Tibial artery (tissue), 4 donors: ENCODE measurements at regions not wholly inside any gene's neighbourhood (a gene's known extent, or its start where the extent isn't known, plus 50 kb on each side); places are given as distances from the start of the nearest gene placed in this dataset.

Experiments used
- DNase-seq, 2 donors: peaks; one replicate each; pipeline ENCODE4 v3.0.0-alpha.2; 2019
- H3K27ac ChIP-seq, 2 donors: fragments of 200-600 bp; sonication (generic) in 1 of 2; 1 replicate in 1 of 2; 2 replicates in 1 of 2; pipeline ENCODE4 v1.5.1; 2018 to 2019; ENCODE audit warnings: mild to moderate bottlenecking in 1 of 2
- H3K27me3 ChIP-seq, 2 donors: fragments of 200-600 bp; sonication (generic) in 1 of 2; one replicate each; pipeline versions ENCODE4 v1.5.1 to v1.6.0; 2016 to 2019
- H3K36me3 ChIP-seq, 3 donors: fragments of 200-600 bp; sonication (generic) in 2 of 3; one replicate each; pipeline ENCODE4 v1.5.1; 2016 to 2019; ENCODE audit warnings: mild to moderate bottlenecking in 2 of 3
- H3K4me1 ChIP-seq, 4 donors: fragments of 200-600 bp; sonication (generic) in 2 of 4; 1 replicate in 3 of 4; 2 replicates in 1 of 4; pipeline ENCODE4 v1.5.1; 2016 to 2019
- H3K4me3 ChIP-seq, 2 donors: fragments of 200-600 bp; sonication (generic) in 1 of 2; 1 replicate in 1 of 2; 2 replicates in 1 of 2; pipeline ENCODE4 v1.5.1; 2018 to 2019; ENCODE audit warnings: mild to moderate bottlenecking in 2 of 2
- H3K9me3 ChIP-seq, 3 donors: fragments of 200-600 bp; sonication (generic) in 1 of 3; one replicate each; pipeline ENCODE4 v1.5.1; 2016 to 2019
- intact Hi-C: fragments of 100-400 bp; cut with DNase I; formaldehyde crosslinking; loops from one replicate; pipeline ENCODE4 v1.15.0; 2023; ENCODE audit warnings: low total_unique reads
- TF ChIP-seq, protein P1 (sequence below), 2 experiments: fragments of 200-600 bp in 1 of 2; fragments of 450-650 bp in 1 of 2; IDR thresholded peaks; one replicate each; pipeline ENCODE4 v1.5.1; 2017 to 2019; ENCODE audit warnings: antibody characterized with exemption in 2 of 2, mild to moderate bottlenecking in 1 of 2, moderate library complexity in 1 of 2

DNA sequence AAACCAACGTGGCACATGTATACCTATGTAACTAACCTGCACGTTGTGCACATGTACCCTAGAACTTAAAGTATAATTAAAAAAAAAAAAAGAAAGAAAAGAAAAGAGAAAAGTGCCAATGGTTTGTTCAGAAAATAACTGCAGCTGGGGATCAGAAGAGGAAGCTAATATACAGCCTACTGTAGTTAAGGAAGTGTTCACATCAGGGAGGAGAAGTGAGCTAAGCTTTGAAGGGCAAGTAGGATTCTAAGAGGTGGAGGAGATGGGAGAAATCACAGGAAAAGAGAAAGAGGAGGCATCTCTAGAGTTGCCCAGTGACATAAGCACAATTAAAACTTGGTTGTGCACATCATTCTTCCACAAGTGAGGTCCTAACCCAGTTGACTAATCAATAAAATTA, 214.4 kb upstream of the DTNBP1 start:
- no peak for DNase-seq
- Histone ChIP-seq H3K27ac (no peak overlapping the region), H3K9me3 (no peaks in the 10 kb centered on the region), H3K36me3 (no peaks in the 10 kb centered on the region), H3K4me3 (no peak overlapping the region), H3K4me1 (peaks cover 0 to 9% (median 0%) of the 10 kb centered on the region in 4 donors), H3K27me3 (no peaks in the 10 kb centered on the region)
- TF ChIP-seq, protein P1, sequence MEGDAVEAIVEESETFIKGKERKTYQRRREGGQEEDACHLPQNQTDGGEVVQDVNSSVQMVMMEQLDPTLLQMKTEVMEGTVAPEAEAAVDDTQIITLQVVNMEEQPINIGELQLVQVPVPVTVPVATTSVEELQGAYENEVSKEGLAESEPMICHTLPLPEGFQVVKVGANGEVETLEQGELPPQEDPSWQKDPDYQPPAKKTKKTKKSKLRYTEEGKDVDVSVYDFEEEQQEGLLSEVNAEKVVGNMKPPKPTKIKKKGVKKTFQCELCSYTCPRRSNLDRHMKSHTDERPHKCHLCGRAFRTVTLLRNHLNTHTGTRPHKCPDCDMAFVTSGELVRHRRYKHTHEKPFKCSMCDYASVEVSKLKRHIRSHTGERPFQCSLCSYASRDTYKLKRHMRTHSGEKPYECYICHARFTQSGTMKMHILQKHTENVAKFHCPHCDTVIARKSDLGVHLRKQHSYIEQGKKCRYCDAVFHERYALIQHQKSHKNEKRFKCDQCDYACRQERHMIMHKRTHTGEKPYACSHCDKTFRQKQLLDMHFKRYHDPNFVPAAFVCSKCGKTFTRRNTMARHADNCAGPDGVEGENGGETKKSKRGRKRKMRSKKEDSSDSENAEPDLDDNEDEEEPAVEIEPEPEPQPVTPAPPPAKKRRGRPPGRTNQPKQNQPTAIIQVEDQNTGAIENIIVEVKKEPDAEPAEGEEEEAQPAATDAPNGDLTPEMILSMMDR (IDR thresholded peaks at IDR 0.05) = no peak
- intact Hi-C loops = no loop called here

DNA sequence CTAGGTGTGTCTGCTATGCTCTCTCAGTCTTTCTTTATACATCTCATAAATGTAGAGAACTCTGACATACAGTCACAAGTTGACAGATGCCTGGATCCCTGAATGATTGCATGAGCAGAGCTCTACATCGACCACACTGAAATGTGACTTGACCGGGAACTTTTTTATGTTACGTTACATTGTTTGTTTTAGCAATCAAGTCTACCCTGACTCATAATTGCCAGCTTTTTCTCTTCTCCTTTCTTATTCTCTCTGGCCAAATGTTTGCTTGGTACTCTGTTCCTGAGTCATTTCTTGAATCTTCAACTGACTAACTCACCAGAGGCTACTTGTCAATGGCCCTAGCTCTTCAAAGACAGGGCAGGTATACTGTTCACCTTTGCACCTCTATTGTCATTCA, 213.6 kb upstream of the DTNBP1 start:
- no peak for DNase-seq
- no peaks in the 10 kb centered on the region for H3K36me3 ChIP-seq
- TF ChIP-seq, protein P1 (IDR thresholded peaks at IDR 0.05) = no peak
- H3K4me1 ChIP-seq = peaks cover 0 to 9% (median 0%) of the 10 kb centered on the region in 4 donors
- no peaks in the 10 kb centered on the region for H3K27me3 ChIP-seq
- intact Hi-C loops = no loop called here
- H3K4me3 ChIP-seq = no peak overlapping the region
- H3K9me3 ChIP-seq = no peaks in the 10 kb centered on the region
- H3K27ac ChIP-seq = no peak overlapping the region

DNA sequence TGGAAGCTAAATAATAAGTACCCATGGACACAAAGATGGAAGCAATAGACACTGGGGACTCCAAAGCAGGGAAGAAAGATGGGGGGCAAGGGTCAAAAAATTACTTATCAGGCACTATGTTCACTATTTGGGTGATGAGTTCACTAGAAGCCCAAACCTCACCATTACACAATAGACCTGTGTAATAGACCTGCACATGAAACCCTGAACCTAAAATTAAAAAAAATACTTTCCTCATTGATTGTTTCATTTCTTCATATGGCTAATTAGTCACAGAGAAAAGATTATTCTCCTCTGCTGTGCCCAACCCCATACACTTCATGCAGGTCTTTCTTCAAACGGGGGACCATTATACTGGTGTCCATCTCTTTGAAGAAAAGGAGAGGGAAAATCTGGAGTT, 213.0 kb upstream of the DTNBP1 start:
- TF ChIP-seq, protein P1 (IDR thresholded peaks at IDR 0.05) = no peak
- Histone ChIP-seq H3K27ac (no peak overlapping the region), H3K27me3 (no peaks in the 10 kb centered on the region), H3K4me1 (peaks cover 0 to 9% (median 0%) of the 10 kb centered on the region in 4 donors), H3K4me3 (no peak overlapping the region), H3K9me3 (no peaks in the 10 kb centered on the region), H3K36me3 (no peaks in the 10 kb centered on the region)
- no peak for DNase-seq
- intact Hi-C loops = no loop called here

DNA sequence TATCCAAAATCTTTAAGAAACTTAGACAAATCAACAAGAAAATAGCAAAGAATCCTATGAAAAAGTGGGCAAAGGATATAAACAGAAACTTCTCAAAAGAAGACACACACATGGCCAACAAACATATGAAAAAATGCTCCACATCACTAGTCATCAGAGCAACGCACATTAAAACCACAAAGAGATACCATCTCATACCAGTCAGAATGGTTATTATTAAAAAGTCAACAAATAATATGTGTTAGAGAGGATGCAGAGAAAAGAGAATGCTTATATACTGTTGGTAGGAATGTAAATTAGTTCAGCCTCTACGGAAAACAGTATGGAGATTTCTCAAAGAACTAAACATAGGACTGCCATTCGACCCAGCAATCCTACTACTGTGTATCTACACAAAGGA, 212.0 kb upstream of the DTNBP1 start:
- intact Hi-C loops = loop anchor here (1.0 kb wide), 1 partner anchor 14 kb away; no protein-coding TSS in a partner anchor
- H3K4me1 ChIP-seq = peaks cover 0 to 3% (median 0%) of the 10 kb centered on the region in 4 donors
- no peaks in the 10 kb centered on the region for H3K36me3 ChIP-seq
- no peak overlapping the region for H3K27ac ChIP-seq
- H3K9me3 ChIP-seq = no peaks in the 10 kb centered on the region
- TF ChIP-seq, protein P1 (IDR thresholded peaks at IDR 0.05) = no peak
- H3K4me3 ChIP-seq = no peak overlapping the region
- no peak for DNase-seq
- no peaks in the 10 kb centered on the region for H3K27me3 ChIP-seq

DNA sequence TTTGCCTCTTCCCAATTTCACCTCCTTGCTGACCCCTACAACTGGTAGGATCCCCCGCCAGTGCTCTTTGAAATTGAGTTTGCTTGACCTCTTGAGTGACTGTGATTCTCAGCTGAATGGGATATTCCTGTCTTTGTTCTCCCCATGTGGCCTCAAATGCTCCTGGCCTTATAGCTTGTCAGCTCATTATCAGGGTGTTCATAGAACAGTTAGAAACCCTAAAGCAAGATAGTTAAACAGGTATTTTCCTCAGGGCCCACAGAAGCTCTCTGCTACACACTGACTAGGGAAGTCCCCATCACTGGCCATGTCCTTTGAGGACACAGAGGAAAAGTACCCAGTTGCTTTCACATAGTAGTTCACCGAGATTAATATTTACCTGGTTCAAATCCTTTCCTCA, 211.5 kb upstream of the DTNBP1 start:
- no peaks in the 10 kb centered on the region for H3K9me3 ChIP-seq
- intact Hi-C loops = loop anchor here (1.0 kb wide), 1 partner anchor 13 kb away; no protein-coding TSS in a partner anchor

More for the DNA sequence above, 211.5 kb upstream of the DTNBP1 start:
- DNase-seq = no peak
- H3K4me3 ChIP-seq = no peak overlapping the region
- H3K27ac ChIP-seq = no peak overlapping the region
- TF ChIP-seq, protein P1 (IDR thresholded peaks at IDR 0.05) = no peak
- H3K4me1 ChIP-seq = no peaks in the 10 kb centered on the region
- H3K36me3 ChIP-seq = no peaks in the 10 kb centered on the region
- H3K27me3 ChIP-seq = no peaks in the 10 kb centered on the region
